Duodenal mucosa (tissue), 2 donors: ENCODE measurements at regions not wholly inside any gene's neighbourhood (a gene's known extent, or its start where the extent isn't known, plus 50 kb on each side); places are given as distances from the start of the nearest gene placed in this dataset.
"Not testable (repeated sequence)": the region's sequence is repeated elsewhere in the genome, so short reads cannot be mapped to it uniquely, and the experiment has no call there.

ENCODE experiments used
- H3K27ac ChIP-seq: one replicate; pipeline ENCODE4 v1.7.0; 2013; ENCODE audit warnings: low read depth, low read length
- H3K27me3 ChIP-seq, 2 donors: one replicate each; pipeline ENCODE4 v1.7.0; 2013; ENCODE audit warnings: low read length in 2 of 2, control low read depth in 1 of 2; ENCODE audit not compliant: insufficient read depth in 2 of 2, control insufficient read depth in 1 of 2
- H3K36me3 ChIP-seq, 2 donors: one replicate each; pipeline ENCODE4 v1.7.0; 2013; ENCODE audit warnings: low read length in 2 of 2, control low read depth in 1 of 2; ENCODE audit not compliant: insufficient read depth in 2 of 2, control insufficient read depth in 1 of 2
- H3K4me1 ChIP-seq, 2 donors: one replicate each; pipeline ENCODE4 v1.7.0; 2013; ENCODE audit warnings: low read length in 2 of 2, control low read depth in 1 of 2; ENCODE audit not compliant: insufficient read depth in 2 of 2, control insufficient read depth in 1 of 2
- H3K4me3 ChIP-seq, 2 donors: one replicate each; pipeline ENCODE4 v1.7.0; 2013; ENCODE audit warnings: low read length in 2 of 2, low read depth in 1 of 2
- H3K9ac ChIP-seq, 2 donors: one replicate each; pipeline ENCODE4 v1.7.0; 2013; ENCODE audit warnings: low read length in 2 of 2, low read depth in 1 of 2
- H3K9me3 ChIP-seq, 2 donors: one replicate each; pipeline ENCODE4 v1.7.0; 2013; ENCODE audit warnings: low read length in 2 of 2, control low read depth in 1 of 2; ENCODE audit not compliant: control insufficient read depth in 1 of 2

- H3K36me3 ChIP-seq, H3K27ac ChIP-seq, H3K27me3 ChIP-seq, H3K4me3 ChIP-seq, H3K4me1 ChIP-seq, H3K9me3 ChIP-seq, H3K9ac ChIP-seq: not testable (repeated sequence)
Measured at GRCh38 chr2:89027115-89027514, 335.6 kb downstream of the RPIA start.

- not testable (repeated sequence) for H3K9ac ChIP-seq, H3K27me3 ChIP-seq, H3K36me3 ChIP-seq, H3K4me1 ChIP-seq, H3K27ac ChIP-seq, H3K9me3 ChIP-seq, H3K4me3 ChIP-seq
Measured at GRCh38 chr2:89027536-89027935, 336.1 kb downstream of the RPIA start.

GRCh38 chr2:89029257-89029656, 337.8 kb downstream of the RPIA start:
- H3K9me3 ChIP-seq, H3K9ac ChIP-seq, H3K36me3 ChIP-seq, H3K27me3 ChIP-seq, H3K4me1 ChIP-seq, H3K27ac ChIP-seq, H3K4me3 ChIP-seq: not testable (repeated sequence)

GRCh38 chr2:89048138-89049066, 356.9 kb downstream of the RPIA start:
- H3K36me3 ChIP-seq, H3K4me3 ChIP-seq, H3K9ac ChIP-seq, H3K27me3 ChIP-seq, H3K9me3 ChIP-seq, H3K27ac ChIP-seq, H3K4me1 ChIP-seq: not testable (repeated sequence)

GRCh38 chr2:89058616-89059015, 367.1 kb downstream of the RPIA start:
- H3K9me3 ChIP-seq, H3K4me1 ChIP-seq, H3K4me3 ChIP-seq, H3K9ac ChIP-seq, H3K36me3 ChIP-seq, H3K27me3 ChIP-seq, H3K27ac ChIP-seq: not testable (repeated sequence)

GRCh38 chr2:89061174-89061573, 369.7 kb downstream of the RPIA start:
- not testable (repeated sequence) for H3K4me3 ChIP-seq, H3K27me3 ChIP-seq, H3K27ac ChIP-seq, H3K9me3 ChIP-seq, H3K4me1 ChIP-seq, H3K9ac ChIP-seq, H3K36me3 ChIP-seq

- not testable (repeated sequence) for H3K27ac ChIP-seq, H3K27me3 ChIP-seq, H3K4me1 ChIP-seq, H3K9me3 ChIP-seq, H3K4me3 ChIP-seq, H3K36me3 ChIP-seq, H3K9ac ChIP-seq
Measured at GRCh38 chr2:89076771-89077170, 385.3 kb downstream of the RPIA start.

GRCh38 chr2:89092911-89093310, 401.4 kb downstream of the RPIA start:
- H3K9me3 ChIP-seq, H3K27ac ChIP-seq, H3K4me1 ChIP-seq, H3K9ac ChIP-seq, H3K4me3 ChIP-seq, H3K27me3 ChIP-seq, H3K36me3 ChIP-seq: not testable (repeated sequence)

GRCh38 chr2:89095060-89095459, 403.6 kb downstream of the RPIA start:
- not testable (repeated sequence) for H3K27me3 ChIP-seq, H3K4me1 ChIP-seq, H3K27ac ChIP-seq, H3K4me3 ChIP-seq, H3K36me3 ChIP-seq, H3K9me3 ChIP-seq, H3K9ac ChIP-seq

GRCh38 chr2:89102587-89102986, 411.1 kb downstream of the RPIA start:
- H3K4me1 ChIP-seq, H3K4me3 ChIP-seq, H3K27ac ChIP-seq, H3K36me3 ChIP-seq, H3K9ac ChIP-seq, H3K9me3 ChIP-seq, H3K27me3 ChIP-seq: not testable (repeated sequence)
